Suprapubic skin (tissue), 4 donors: ENCODE measurements at regions not wholly inside any gene's neighbourhood (a gene's known extent, or its start where the extent isn't known, plus 50 kb on each side); places are given as distances from the start of the nearest gene placed in this dataset.
"Not testable (repeated sequence)": the region's sequence is repeated elsewhere in the genome, so short reads cannot be mapped to it uniquely, and the experiment has no call there.

ENCODE experiments used
- DNase-seq, 2 donors: peaks; one replicate each; pipeline ENCODE4 v3.0.0-alpha.2; 2019; ENCODE audit warnings: low spot score in 2 of 2
- H3K27ac ChIP-seq: fragments of 200-600 bp; sonication (generic); one replicate; pipeline ENCODE4 v1.5.1; 2019
- H3K27me3 ChIP-seq: fragments of 200-600 bp; sonication (generic); one replicate; pipeline ENCODE4 v1.5.1; 2019
- H3K36me3 ChIP-seq: fragments of 200-600 bp; sonication (generic); one replicate; pipeline ENCODE4 v1.5.1; 2019
- H3K4me1 ChIP-seq: fragments of 200-600 bp; sonication (generic); one replicate; pipeline ENCODE4 v1.5.1; 2019
- H3K4me3 ChIP-seq: fragments of 200-600 bp; sonication (generic); one replicate; pipeline ENCODE4 v1.5.1; 2019; ENCODE audit warnings: mild to moderate bottlenecking
- H3K9me3 ChIP-seq: fragments of 200-600 bp; sonication (generic); one replicate; pipeline ENCODE4 v1.5.1; 2019
- EP300 ChIP-seq: sonication (generic); formaldehyde crosslinking; IDR thresholded peaks from one replicate; pipeline ENCODE4 v1.6.1; 2017; ENCODE audit warnings: antibody characterized with exemption
- POLR2A ChIP-seq, 2 donors: fragments of 450-650 bp; IDR thresholded peaks; one replicate each; pipeline ENCODE4 v1.6.1; 2017; ENCODE audit warnings: antibody characterized with exemption in 2 of 2, mild to moderate bottlenecking in 2 of 2, moderate library complexity in 2 of 2
- POLR2AphosphoS5 ChIP-seq, 3 donors: sonication (generic); formaldehyde crosslinking; IDR thresholded peaks; one replicate each; pipeline ENCODE4 v1.6.1; 2017; ENCODE audit warnings: antibody characterized with exemption in 3 of 3
- WGBS: methylation state at CpG from one replicate; pipeline ENCODE4 v1.1.5; 2018; 5-methylcytosine and 5-hydroxymethylcytosine counted together
- TF ChIP-seq, protein P1 (sequence below), 2 donors: fragments of 200-600 bp in 1 of 2; fragments of 450-650 bp in 1 of 2; sonication (generic) in 1 of 2; IDR thresholded peaks; one replicate each; pipeline ENCODE4 v1.5.1; 2016 to 2019; ENCODE audit warnings: antibody characterized with exemption in 2 of 2, mild to moderate bottlenecking in 1 of 2, moderate library complexity in 1 of 2

DNA sequence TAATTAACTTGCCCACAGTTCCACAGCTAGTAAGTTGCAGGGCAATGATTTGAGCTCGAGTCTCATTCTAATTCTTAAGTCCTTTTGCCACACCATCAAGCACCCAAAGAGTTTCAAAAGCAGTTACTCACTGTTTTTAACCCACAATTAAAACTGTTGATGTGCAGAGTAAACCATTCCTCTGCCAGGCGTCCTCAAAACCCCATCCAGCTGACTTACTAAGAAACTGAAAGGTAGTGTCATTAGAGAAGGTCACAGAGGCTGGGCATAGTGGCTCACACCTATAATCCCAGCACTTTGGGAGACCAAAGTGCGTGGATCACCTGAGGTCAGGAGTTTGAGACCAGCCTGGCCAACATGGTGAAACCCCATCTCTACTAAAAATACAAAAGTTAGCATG lies 121.7 kb downstream of the CHIC2 start:
- H3K36me3 ChIP-seq: no peaks in the 10 kb centered on the region
- TF ChIP-seq, protein P1, sequence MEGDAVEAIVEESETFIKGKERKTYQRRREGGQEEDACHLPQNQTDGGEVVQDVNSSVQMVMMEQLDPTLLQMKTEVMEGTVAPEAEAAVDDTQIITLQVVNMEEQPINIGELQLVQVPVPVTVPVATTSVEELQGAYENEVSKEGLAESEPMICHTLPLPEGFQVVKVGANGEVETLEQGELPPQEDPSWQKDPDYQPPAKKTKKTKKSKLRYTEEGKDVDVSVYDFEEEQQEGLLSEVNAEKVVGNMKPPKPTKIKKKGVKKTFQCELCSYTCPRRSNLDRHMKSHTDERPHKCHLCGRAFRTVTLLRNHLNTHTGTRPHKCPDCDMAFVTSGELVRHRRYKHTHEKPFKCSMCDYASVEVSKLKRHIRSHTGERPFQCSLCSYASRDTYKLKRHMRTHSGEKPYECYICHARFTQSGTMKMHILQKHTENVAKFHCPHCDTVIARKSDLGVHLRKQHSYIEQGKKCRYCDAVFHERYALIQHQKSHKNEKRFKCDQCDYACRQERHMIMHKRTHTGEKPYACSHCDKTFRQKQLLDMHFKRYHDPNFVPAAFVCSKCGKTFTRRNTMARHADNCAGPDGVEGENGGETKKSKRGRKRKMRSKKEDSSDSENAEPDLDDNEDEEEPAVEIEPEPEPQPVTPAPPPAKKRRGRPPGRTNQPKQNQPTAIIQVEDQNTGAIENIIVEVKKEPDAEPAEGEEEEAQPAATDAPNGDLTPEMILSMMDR (IDR thresholded peaks at IDR 0.05): no peak
- TF ChIP-seq POLR2AphosphoS5 (IDR thresholded peaks at IDR 0.05) (no peak), EP300 (no peak), POLR2A (IDR thresholded peaks at IDR 0.05) (no peak)
- peaks cover 6% of the 10 kb centered on the region for H3K9me3 ChIP-seq
- no peak overlapping the region for H3K27ac ChIP-seq
- no peaks in the 10 kb centered on the region for H3K4me1 ChIP-seq
- no peak overlapping the region for H3K4me3 ChIP-seq
- DNase-seq: no peak
- H3K27me3 ChIP-seq: no peaks in the 10 kb centered on the region
- WGBS: 87% methylated on average over 3 of the region's 3 CpGs

DNA sequence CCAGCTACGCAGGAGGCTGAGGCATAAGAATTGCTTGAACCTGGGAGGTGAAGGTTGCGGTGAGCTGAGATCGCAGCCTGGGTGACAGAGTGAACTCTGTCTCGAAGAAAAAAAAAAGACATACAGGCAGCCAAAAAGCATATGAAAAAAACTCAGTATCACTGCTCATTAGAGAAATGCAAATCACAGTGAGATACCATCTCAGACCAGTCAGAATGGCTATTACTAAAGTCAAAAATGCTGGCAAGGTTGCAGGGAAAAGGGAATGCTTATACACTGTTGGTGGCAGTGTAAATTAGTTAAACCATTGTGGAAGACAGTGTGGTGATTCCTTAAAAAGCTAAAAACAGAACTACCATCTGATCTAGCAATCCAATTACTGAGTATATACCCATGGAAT lies 123.1 kb downstream of the CHIC2 start:
- no peaks in the 10 kb centered on the region for H3K36me3 ChIP-seq
- no peaks in the 10 kb centered on the region for H3K4me1 ChIP-seq
- no peak overlapping the region for H3K4me3 ChIP-seq
- H3K27ac ChIP-seq: no peak overlapping the region
- peaks cover 6% of the 10 kb centered on the region for H3K9me3 ChIP-seq
- H3K27me3 ChIP-seq: no peaks in the 10 kb centered on the region
- TF ChIP-seq POLR2A (IDR thresholded peaks at IDR 0.05) (no peak), EP300 (no peak), POLR2AphosphoS5 (IDR thresholded peaks at IDR 0.05) (no peak)
- TF ChIP-seq, protein P1 (IDR thresholded peaks at IDR 0.05): no peak
- no peak for DNase-seq
- WGBS: 95% methylated on average over 4 of the region's 4 CpGs

DNA sequence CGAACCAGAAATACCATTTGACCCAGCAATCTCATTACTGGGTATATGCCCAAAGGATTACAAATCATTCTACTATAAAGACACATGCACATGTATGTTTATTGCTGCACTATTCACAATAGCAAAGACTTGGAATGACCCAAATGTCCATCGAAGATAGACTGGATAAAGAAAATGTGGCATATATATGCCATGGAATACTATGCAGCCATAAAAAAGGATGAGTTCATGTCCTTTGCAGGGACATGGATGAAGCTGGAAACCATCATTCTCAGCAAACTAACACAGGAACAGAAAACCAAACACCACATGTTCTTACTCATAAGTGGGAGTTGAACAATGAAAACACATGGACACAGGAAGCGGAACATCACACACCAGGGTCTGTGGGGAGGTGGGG lies 124.5 kb downstream of the CHIC2 start:
- 95% methylated on average over 3 of the region's 3 CpGs for whole genome bisulfite sequencing
- not testable (repeated sequence) for H3K36me3 ChIP-seq, DNase-seq, H3K27me3 ChIP-seq, H3K27ac ChIP-seq, H3K4me1 ChIP-seq, H3K4me3 ChIP-seq, H3K9me3 ChIP-seq

DNA sequence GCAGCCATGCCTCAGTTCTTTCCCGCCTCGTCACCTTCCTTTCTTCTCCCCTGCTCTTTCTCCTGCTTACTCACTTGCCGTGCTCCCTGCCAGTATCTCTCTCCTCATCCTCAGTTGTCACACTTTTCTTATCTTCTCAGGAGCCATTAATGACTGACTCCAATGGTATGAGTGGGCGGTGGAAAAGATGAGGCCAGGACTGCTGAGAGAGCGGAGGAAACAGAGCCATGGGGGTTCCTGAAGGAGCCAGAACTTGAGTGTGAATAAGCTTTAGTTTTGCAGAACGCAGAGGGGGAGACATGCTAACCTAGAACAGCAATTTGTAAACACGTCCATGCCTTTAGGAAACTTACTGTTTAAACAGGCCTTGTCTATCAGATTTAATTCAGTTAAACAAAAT lies 126.5 kb downstream of the CHIC2 start:
- DNase-seq: no peak
- H3K36me3 ChIP-seq: no peaks in the 10 kb centered on the region
- peaks cover 6% of the 10 kb centered on the region for H3K9me3 ChIP-seq
- H3K4me1 ChIP-seq: no peaks in the 10 kb centered on the region
- H3K27ac ChIP-seq: no peak overlapping the region
- 83% methylated on average over 7 of the region's 7 CpGs for WGBS
- no peak overlapping the region for H3K4me3 ChIP-seq
- H3K27me3 ChIP-seq: no peaks in the 10 kb centered on the region
- no peak for TF ChIP-seq EP300
- no peak for TF ChIP-seq POLR2AphosphoS5 (IDR thresholded peaks at IDR 0.05)
- TF ChIP-seq, protein P1 (IDR thresholded peaks at IDR 0.05): no peak
- TF ChIP-seq POLR2A (IDR thresholded peaks at IDR 0.05): no peak

DNA sequence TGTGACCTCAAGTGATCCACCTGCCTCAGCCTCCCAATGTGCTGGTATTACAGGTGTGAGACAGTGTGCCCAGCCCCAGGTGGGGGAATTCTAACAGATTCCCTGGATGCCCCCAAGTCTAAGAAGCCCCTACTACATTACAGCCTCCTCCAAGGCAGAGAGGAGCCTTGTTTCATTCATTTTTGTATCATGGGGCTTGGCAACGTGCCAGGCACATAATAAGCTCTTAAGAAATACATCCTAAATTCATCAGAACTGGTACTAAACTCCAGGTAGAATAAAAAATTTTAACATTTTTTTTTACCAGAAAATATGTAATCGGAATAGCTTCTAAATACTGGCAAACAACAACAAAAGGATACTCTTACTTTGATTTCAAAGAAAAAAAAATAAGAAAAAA lies 127.1 kb downstream of the CHIC2 start:
- TF ChIP-seq, protein P1 (IDR thresholded peaks at IDR 0.05): no peak
- TF ChIP-seq EP300: no peak
- 62% methylated on average over 2 of the region's 2 CpGs for WGBS

DNA sequence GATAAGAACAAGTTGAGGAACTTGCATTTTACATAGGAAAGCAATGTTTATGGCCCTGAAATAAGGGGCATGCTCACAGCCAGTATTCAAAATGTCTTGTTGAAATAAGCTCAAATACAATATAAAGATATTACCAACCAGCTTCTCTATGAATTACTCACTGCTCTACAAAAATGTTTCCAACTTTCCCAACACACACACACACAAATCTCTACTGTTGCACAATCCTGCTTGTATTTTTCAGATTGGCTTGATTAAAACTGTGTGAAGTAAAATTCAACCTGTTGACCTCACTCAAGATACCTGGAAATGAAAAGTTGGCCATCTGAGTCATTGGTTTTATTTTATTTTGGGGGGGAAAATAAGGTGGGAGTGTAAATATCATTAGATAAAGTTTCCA lies 128.6 kb downstream of the CHIC2 start:
- TF ChIP-seq POLR2A (IDR thresholded peaks at IDR 0.05): no peak
- TF ChIP-seq, protein P1 (IDR thresholded peaks at IDR 0.05): no peak
- no peak for TF ChIP-seq EP300
- no peak for TF ChIP-seq POLR2AphosphoS5 (IDR thresholded peaks at IDR 0.05)
- Histone ChIP-seq H3K36me3 (no peaks in the 10 kb centered on the region), H3K9me3 (peaks cover 6% of the 10 kb centered on the region), H3K4me1 (no peaks in the 10 kb centered on the region), H3K4me3 (no peak overlapping the region), H3K27me3 (no peaks in the 10 kb centered on the region), H3K27ac (no peak overlapping the region)
- no peak for DNase-seq

More for the DNA sequence above, 127.1 kb downstream of the CHIC2 start:
- Histone ChIP-seq H3K4me1 (no peaks in the 10 kb centered on the region), H3K36me3 (no peaks in the 10 kb centered on the region), H3K9me3 (peaks cover 6% of the 10 kb centered on the region), H3K27ac (no peak overlapping the region), H3K4me3 (no peak overlapping the region), H3K27me3 (no peaks in the 10 kb centered on the region)
- no peak for DNase-seq
